B cell (primary cell): ENCODE measurements at regions not wholly inside any gene's neighbourhood (a gene's known extent, or its start where the extent isn't known, plus 50 kb on each side); places are given as distances from the start of the nearest gene placed in this dataset.

ENCODE experiments used
- ATAC-seq: fragments of 200-7000 bp; cut with Tn5 transposase; one replicate; pipeline ENCODE4 v1.10.0; 2021; ENCODE audit warnings: low read depth, mild to moderate bottlenecking, moderate number of reproducible peaks, moderate library complexity
- CTCF ChIA-PET: fragments of 350-600 bp; sonication (Branson Sonifier 250); formaldehyde crosslinking; loops from one replicate; lab custom pipeline; 2021; ENCODE audit warnings: antibody characterized with exemption, inconsistent platforms; lab: Charles Lee
- POLR2A ChIA-PET: fragments of 350-600 bp; sonication (Branson Sonifier 250); formaldehyde crosslinking; loops from one replicate; lab custom pipeline; 2021; ENCODE audit warnings: antibody characterized with exemption; lab: Charles Lee
- DNase-seq: peaks from one replicate; pipeline ENCODE4 v3.0.0; 2013
- H2AFZ ChIP-seq: 2 replicates; pipeline ENCODE4 v1.6.1; 2012; ENCODE audit warnings: mild to moderate bottlenecking, low read depth, low read length; ENCODE audit not compliant: insufficient read depth, poor library complexity, severe bottlenecking
- H3K27ac ChIP-seq, 2 donors: 1 replicate in 1 of 2; 2 replicates in 1 of 2; pipeline ENCODE4 v1.5.1; 2012 to 2013; ENCODE audit warnings: low read length in 2 of 2, mild to moderate bottlenecking in 2 of 2, moderate library complexity in 1 of 2
- H3K27me3 ChIP-seq, 4 experiments: fragments of 200-600 bp in 1 of 4; sonication (generic) in 1 of 4; replicated peaks in 1 of 4; 1 replicate in 2 of 4; 2 replicates in 2 of 4; pipeline versions ENCODE4 v1.6.1 to v1.7.0; 2013 to 2016; ENCODE audit warnings: low read length in 3 of 4, mild to moderate bottlenecking in 2 of 4, mixed read lengths in 1 of 4, moderate library complexity in 1 of 4; ENCODE audit not compliant: insufficient read depth in 4 of 4, control insufficient read depth in 3 of 4; ENCODE audit errors: control extremely low read depth in 1 of 4
- H3K36me3 ChIP-seq, 2 experiments: replicated peaks in 1 of 2; 1 replicate in 1 of 2; 2 replicates in 1 of 2; pipeline versions ENCODE4 v1.6.1 to v1.7.1; 2013; ENCODE audit warnings: low read length in 1 of 2; ENCODE audit not compliant: insufficient read depth in 2 of 2, control insufficient read depth in 1 of 2; ENCODE audit errors: control extremely low read depth in 1 of 2, extremely low read depth in 1 of 2
- H3K4me1 ChIP-seq, 2 donors: fragments of 200-600 bp in 1 of 2; sonication (generic) in 1 of 2; 1 replicate in 1 of 2; 2 replicates in 1 of 2; pipeline versions ENCODE4 v1.5.1 to v1.6.1; 2013 to 2017; ENCODE audit warnings: low read length in 2 of 2; ENCODE audit not compliant: control insufficient read depth in 2 of 2, insufficient read depth in 2 of 2
- H3K4me2 ChIP-seq: replicated peaks from 2 replicates; pipeline ENCODE3; 2012; ENCODE audit warnings: mild to moderate bottlenecking, low read depth, low read length; ENCODE audit not compliant: poor library complexity, severe bottlenecking
- H3K4me3 ChIP-seq, 5 experiments: fragments of 200-600 bp in 1 of 5; sonication (generic) in 1 of 5; 1 replicate in 3 of 5; 2 replicates in 2 of 5; pipeline versions ENCODE4 v1.5.1 to v1.7.0; 2011 to 2016; ENCODE audit warnings: low read length in 4 of 5, mild to moderate bottlenecking in 4 of 5, low read depth in 2 of 5, control low read depth in 1 of 5, moderate library complexity in 1 of 5; ENCODE audit not compliant: insufficient read depth in 1 of 5; ENCODE audit errors: control extremely low read depth in 1 of 5, extremely low read depth in 1 of 5
- H3K79me2 ChIP-seq: fragments of 200-600 bp; sonication (generic); one replicate; pipeline ENCODE4 v1.6.0; 2016; ENCODE audit warnings: low read length; ENCODE audit not compliant: control insufficient read depth, insufficient read depth
- H3K9ac ChIP-seq: fragments of 200-600 bp; sonication (generic); 2 replicates; pipeline ENCODE4 v1.6.1; 2017; ENCODE audit warnings: mild to moderate bottlenecking, low read length, moderate library complexity
- H3K9me3 ChIP-seq, 3 donors: one replicate each; pipeline versions ENCODE4 v1.6.1 to v1.7.1; 2013; ENCODE audit warnings: low read length in 2 of 3; ENCODE audit not compliant: control insufficient read depth in 2 of 3, insufficient read depth in 1 of 3; ENCODE audit errors: control extremely low read depth in 1 of 3
- H4K20me1 ChIP-seq: 2 replicates; pipeline ENCODE4 v1.6.0; 2012; ENCODE audit warnings: mild to moderate bottlenecking, low read length; ENCODE audit not compliant: insufficient read depth, control insufficient read depth, poor library complexity, severe bottlenecking
- H3K27ac Mint-ChIP-seq: one replicate; pipeline ENCODE4 v1.8.0; 2021; ENCODE audit warnings: mixed read lengths
- H3K27me3 Mint-ChIP-seq: one replicate; pipeline ENCODE4 v1.8.0; 2021; ENCODE audit warnings: mixed read lengths
- H3K4me1 Mint-ChIP-seq: one replicate; pipeline ENCODE4 v1.8.0; 2021; ENCODE audit warnings: mixed read lengths
- H3K4me3 Mint-ChIP-seq: one replicate; pipeline ENCODE4 v1.8.0; 2021; ENCODE audit warnings: mixed read lengths
- H3K9me3 Mint-ChIP-seq: one replicate; pipeline ENCODE4 v1.8.0; 2022; ENCODE audit warnings: mixed read lengths; ENCODE audit not compliant: insufficient read depth
- CTCF ChIP-seq: fragments of 200-600 bp; IDR thresholded peaks from one replicate; pipeline ENCODE4 v1.8.0; 2022; ENCODE audit warnings: antibody characterized with exemption, mild to moderate bottlenecking
- EZH2 ChIP-seq: IDR thresholded peaks from 2 replicates; pipeline ENCODE4 v1.6.1; 2012; ENCODE audit warnings: borderline replicate concordance, low read depth, mild to moderate bottlenecking, moderate library complexity, low read length; ENCODE audit not compliant: insufficient read depth, poor library complexity, severe bottlenecking
- WGBS: methylation state at CpG from one replicate; pipeline ENCODE4 v1.1.5; 2013; ENCODE audit warnings: missing lambda C conversion rate; ENCODE audit not compliant: insufficient coverage; 5-methylcytosine and 5-hydroxymethylcytosine counted together
- intact Hi-C: fragments of 100-400 bp; cut with micrococcal nuclease; formaldehyde crosslinking; loops from one replicate; pipeline ENCODE4 v1.10.0; 2022

DNA sequence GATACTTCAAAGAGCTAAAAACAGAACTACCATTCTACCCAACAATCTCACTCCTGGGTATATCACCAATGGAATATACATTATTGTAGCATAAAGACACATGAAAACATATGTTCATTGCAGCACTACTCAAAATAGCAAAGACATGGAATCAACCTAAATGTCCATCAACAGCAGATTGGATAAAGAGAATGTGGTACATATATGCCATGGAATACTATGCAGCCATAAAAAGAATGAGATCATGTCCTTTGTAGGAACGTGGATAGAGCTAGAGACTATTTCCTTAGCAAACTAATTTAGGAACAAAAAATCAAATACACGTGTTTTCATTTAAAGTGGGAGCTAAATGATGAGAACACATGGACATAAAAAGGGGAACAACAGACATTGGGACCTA lies 247.9 kb upstream of the VLDLR start:
- H3K4me1 Mint-ChIP-seq: no peaks in the 10 kb centered on the region
- Histone ChIP-seq H3K27me3 (no peaks in the 10 kb centered on the region), H2AFZ (no peak overlapping the region), H3K27ac (no peak overlapping the region), H3K79me2 (no peaks in the 10 kb centered on the region), H3K4me1 (no peaks in the 10 kb centered on the region), H3K4me2 (no peak overlapping the region), H3K9ac (no peak overlapping the region), H3K4me3 (no peak overlapping the region), H4K20me1 (no peaks in the 10 kb centered on the region), H3K36me3 (no peaks in the 10 kb centered on the region), H3K9me3 (peaks cover 0 to 1% (median 0%) of the 10 kb centered on the region in 3 donors)
- no peak for DNase-seq
- no peak for ATAC-seq
- ChIA-PET CTCF (no interaction called here), POLR2A (no interaction called here)
- no peak overlapping the region for H3K4me3 Mint-ChIP-seq
- intact Hi-C loops: no loop called here
- H3K27me3 Mint-ChIP-seq: peaks cover under 1% of the 10 kb centered on the region
- peaks cover 6% of the 10 kb centered on the region for H3K9me3 Mint-ChIP-seq
- TF ChIP-seq CTCF (no peak), EZH2 (no peak)
- no peak overlapping the region for H3K27ac Mint-ChIP-seq
- WGBS: no CpG with 5 or more reads among the region's 2 CpGs

GRCh38 chr9:2375114-2375513 lies 246.5 kb upstream of the VLDLR start:
- Mint-ChIP-seq H3K9me3 (peaks cover 6% of the 10 kb centered on the region), H3K4me3 (no peak overlapping the region), H3K27ac (no peak overlapping the region), H3K4me1 (no peaks in the 10 kb centered on the region), H3K27me3 (no peaks in the 10 kb centered on the region)
- intact Hi-C loops: no loop called here
- Histone ChIP-seq H3K4me3 (no peak overlapping the region), H3K36me3 (no peaks in the 10 kb centered on the region), H3K4me2 (no peak overlapping the region), H3K9ac (no peak overlapping the region), H4K20me1 (no peaks in the 10 kb centered on the region), H3K27me3 (no peaks in the 10 kb centered on the region), H3K79me2 (no peaks in the 10 kb centered on the region), H3K9me3 (peaks cover 0 to 1% (median 0%) of the 10 kb centered on the region in 3 donors), H2AFZ (no peak overlapping the region), H3K4me1 (no peaks in the 10 kb centered on the region), H3K27ac (no peak overlapping the region)
- TF ChIP-seq EZH2 (no peak), CTCF (no peak)
- ChIA-PET CTCF (no interaction called here), POLR2A (no interaction called here)
- DNase-seq (no peak), ATAC-seq (no peak)
- WGBS: no CpG with 5 or more reads among the region's 2 CpGs
